Testis (tissue), 2 donors: ENCODE measurements at regions not wholly inside any gene's neighbourhood (a gene's known extent, or its start where the extent isn't known, plus 50 kb on each side); places are given as distances from the start of the nearest gene placed in this dataset.

Experiments used
- CTCF ChIP-seq, 3 experiments: fragments of 450-650 bp in 2 of 3; fragments of 200-600 bp in 1 of 3; sonication (generic) in 1 of 3; IDR thresholded peaks; one replicate each; pipeline ENCODE4 v1.5.1; 2016 to 2019; ENCODE audit warnings: antibody characterized with exemption in 3 of 3, mild to moderate bottlenecking in 2 of 3, moderate library complexity in 1 of 3
- POLR2A ChIP-seq: fragments of 450-650 bp; IDR thresholded peaks from one replicate; pipeline ENCODE4 v1.6.1; 2017; ENCODE audit warnings: antibody characterized with exemption, mild to moderate bottlenecking, moderate library complexity

GRCh38 chr21:16034446-16035190 is 304.8 kb downstream of the USP25 start:
- TF ChIP-seq CTCF (IDR thresholded peaks at IDR 0.05) (no peak), POLR2A (no peak)
